ENCODE measurements at regions not wholly inside any gene's neighbourhood (a gene's known extent, or its start where the extent isn't known, plus 50 kb on each side); places are given as distances from the start of the nearest gene placed in this dataset.
"Not testable (repeated sequence)": the region's sequence is repeated elsewhere in the genome, so short reads cannot be mapped to it uniquely, and the experiment has no call there.

GRCh38 chr2:8344144-8345097 is 337.4 kb upstream of the ID2 start:
- Mint-ChIP-seq H3K27me3 (ENCODE audit: unreplicated experiment) (no peaks in the 10 kb centered on the region), H3K4me1 (ENCODE audit: unreplicated experiment) (no peaks in the 10 kb centered on the region), H3K4me3 (ENCODE audit: unreplicated experiment) (no peak overlapping the region), H3K27ac (ENCODE audit: unreplicated experiment) (no peak overlapping the region), H3K9me3 (ENCODE audit: unreplicated experiment) (no peaks in the 10 kb centered on the region), H3K36me3 (ENCODE audit: unreplicated experiment) (no peaks in the 10 kb centered on the region)
- no peak for DNase-seq (ENCODE audit: extremely low spot score, unreplicated experiment)
- no peak for TF ChIP-seq CTCF (IDR thresholded peaks at IDR 0.05)

GRCh38 chr2:8345200-8345599 is 336.7 kb upstream of the ID2 start:
- no peaks in the 10 kb centered on the region for H3K27me3 Mint-ChIP-seq (ENCODE audit: unreplicated experiment)
- no peak overlapping the region for H3K27ac Mint-ChIP-seq (ENCODE audit: unreplicated experiment)
- no peaks in the 10 kb centered on the region for H3K9me3 Mint-ChIP-seq (ENCODE audit: unreplicated experiment)
- DNase-seq (ENCODE audit: extremely low spot score, unreplicated experiment), result no peak
- no peaks in the 10 kb centered on the region for H3K4me1 Mint-ChIP-seq (ENCODE audit: unreplicated experiment)
- TF ChIP-seq CTCF (IDR thresholded peaks at IDR 0.05), result no peak
- no peak overlapping the region for H3K4me3 Mint-ChIP-seq (ENCODE audit: unreplicated experiment)
- no peaks in the 10 kb centered on the region for H3K36me3 Mint-ChIP-seq (ENCODE audit: unreplicated experiment)

- TF ChIP-seq CTCF (IDR thresholded peaks at IDR 0.05), result no peak
- Mint-ChIP-seq H3K4me3 (ENCODE audit: unreplicated experiment) (no peak overlapping the region), H3K36me3 (ENCODE audit: unreplicated experiment) (no peaks in the 10 kb centered on the region), H3K27me3 (ENCODE audit: unreplicated experiment) (no peaks in the 10 kb centered on the region), H3K27ac (ENCODE audit: unreplicated experiment) (no peak overlapping the region), H3K9me3 (ENCODE audit: unreplicated experiment) (no peaks in the 10 kb centered on the region), H3K4me1 (ENCODE audit: unreplicated experiment) (no peaks in the 10 kb centered on the region)
- DNase-seq (ENCODE audit: extremely low spot score, unreplicated experiment), result no peak
Observed at GRCh38 chr2:8346208-8346607, 335.6 kb upstream of the ID2 start.

- Mint-ChIP-seq H3K4me3 (ENCODE audit: unreplicated experiment) (no peak overlapping the region), H3K27me3 (ENCODE audit: unreplicated experiment) (no peaks in the 10 kb centered on the region), H3K9me3 (ENCODE audit: unreplicated experiment) (no peaks in the 10 kb centered on the region), H3K36me3 (ENCODE audit: unreplicated experiment) (no peaks in the 10 kb centered on the region), H3K27ac (ENCODE audit: unreplicated experiment) (no peak overlapping the region), H3K4me1 (ENCODE audit: unreplicated experiment) (no peaks in the 10 kb centered on the region)
- no peak for TF ChIP-seq CTCF (IDR thresholded peaks at IDR 0.05)
- DNase-seq (ENCODE audit: extremely low spot score, unreplicated experiment), result no peak
Observed at GRCh38 chr2:8346706-8347430, 335.0 kb upstream of the ID2 start.

DNA sequence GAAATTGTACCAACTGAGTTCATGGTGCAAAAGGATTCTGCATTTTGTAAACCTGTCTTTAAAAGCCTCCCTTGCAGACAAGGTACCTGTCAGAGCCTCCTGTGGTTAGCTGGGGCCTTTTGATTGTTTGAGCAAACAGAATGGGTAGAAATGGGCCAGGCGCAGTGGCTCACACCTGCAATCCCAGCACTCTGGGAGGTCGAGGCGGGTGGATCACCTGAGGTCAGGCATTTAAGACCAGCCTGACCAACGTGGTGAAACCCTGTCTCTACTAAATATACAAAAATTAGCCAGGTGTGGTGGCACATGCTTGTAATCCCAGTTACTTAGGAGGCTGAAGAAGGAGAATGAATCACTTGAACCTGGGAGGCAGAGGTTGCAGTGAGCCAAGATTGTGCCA is 332.9 kb upstream of the ID2 start:
- DNase-seq (ENCODE audit: extremely low spot score, unreplicated experiment); H3K9me3 Mint-ChIP-seq (ENCODE audit: unreplicated experiment); H3K4me3 Mint-ChIP-seq (ENCODE audit: unreplicated experiment); H3K27ac Mint-ChIP-seq (ENCODE audit: unreplicated experiment); H3K4me1 Mint-ChIP-seq (ENCODE audit: unreplicated experiment); H3K36me3 Mint-ChIP-seq (ENCODE audit: unreplicated experiment); H3K27me3 Mint-ChIP-seq (ENCODE audit: unreplicated experiment): not testable (repeated sequence)
